DND-41 (cell line): ENCODE measurements at regions not wholly inside any gene's neighbourhood (a gene's known extent, or its start where the extent isn't known, plus 50 kb on each side); places are given as distances from the start of the nearest gene placed in this dataset.

Source experiments
- EZH2 ChIP-seq: IDR thresholded peaks from 3 replicates; pipeline ENCODE4 v1.6.1; 2012; ENCODE audit warnings: borderline replicate concordance, low read depth, mild to moderate bottlenecking, moderate library complexity, low read length, inconsistent platforms; ENCODE audit not compliant: severe bottlenecking
- TF ChIP-seq, protein P1 (sequence below): IDR thresholded peaks from 2 replicates; pipeline ENCODE4 v1.5.1; 2012; ENCODE audit warnings: borderline replicate concordance, low read length, moderate library complexity, mild to moderate bottlenecking; ENCODE audit not compliant: poor library complexity, severe bottlenecking; ENCODE audit errors: extremely low read depth

DNA sequence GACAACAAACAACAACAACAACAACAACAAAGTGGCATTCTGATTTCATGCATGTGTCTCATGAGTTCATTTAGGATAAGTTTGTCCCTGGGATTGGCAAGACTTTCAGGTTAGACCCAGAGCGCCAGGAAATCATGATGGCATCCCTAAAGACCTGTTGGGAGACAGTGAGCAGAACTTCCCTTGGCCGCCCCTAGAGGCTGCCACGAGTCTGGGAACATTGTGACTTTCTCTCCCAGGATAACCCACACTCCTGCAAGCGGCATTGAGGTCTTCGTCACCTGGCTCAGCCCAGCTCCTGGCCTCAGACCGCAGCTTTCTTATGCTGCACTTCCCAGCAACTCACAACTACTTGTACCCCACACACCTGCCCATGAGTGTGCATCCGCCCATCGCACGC lies 80.5 kb upstream of the RNF32 start:
- TF ChIP-seq, protein P1, sequence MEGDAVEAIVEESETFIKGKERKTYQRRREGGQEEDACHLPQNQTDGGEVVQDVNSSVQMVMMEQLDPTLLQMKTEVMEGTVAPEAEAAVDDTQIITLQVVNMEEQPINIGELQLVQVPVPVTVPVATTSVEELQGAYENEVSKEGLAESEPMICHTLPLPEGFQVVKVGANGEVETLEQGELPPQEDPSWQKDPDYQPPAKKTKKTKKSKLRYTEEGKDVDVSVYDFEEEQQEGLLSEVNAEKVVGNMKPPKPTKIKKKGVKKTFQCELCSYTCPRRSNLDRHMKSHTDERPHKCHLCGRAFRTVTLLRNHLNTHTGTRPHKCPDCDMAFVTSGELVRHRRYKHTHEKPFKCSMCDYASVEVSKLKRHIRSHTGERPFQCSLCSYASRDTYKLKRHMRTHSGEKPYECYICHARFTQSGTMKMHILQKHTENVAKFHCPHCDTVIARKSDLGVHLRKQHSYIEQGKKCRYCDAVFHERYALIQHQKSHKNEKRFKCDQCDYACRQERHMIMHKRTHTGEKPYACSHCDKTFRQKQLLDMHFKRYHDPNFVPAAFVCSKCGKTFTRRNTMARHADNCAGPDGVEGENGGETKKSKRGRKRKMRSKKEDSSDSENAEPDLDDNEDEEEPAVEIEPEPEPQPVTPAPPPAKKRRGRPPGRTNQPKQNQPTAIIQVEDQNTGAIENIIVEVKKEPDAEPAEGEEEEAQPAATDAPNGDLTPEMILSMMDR: peak; percentile 36
- TF ChIP-seq EZH2: no peak
